SK-N-SH (cell line): ENCODE measurements at regions not wholly inside any gene's neighbourhood (a gene's known extent, or its start where the extent isn't known, plus 50 kb on each side); places are given as distances from the start of the nearest gene placed in this dataset.

ENCODE experiments used
- POLR2AphosphoS5 ChIP-seq: IDR thresholded peaks from 2 replicates; pipeline ENCODE4 v1.6.1; 2012; ENCODE audit warnings: low read depth, low read length
- TCF12 ChIP-seq: IDR thresholded peaks from 2 replicates; pipeline ENCODE4 v1.4.0; 2012
- ZBTB33 ChIP-seq: IDR thresholded peaks from 2 replicates; pipeline ENCODE4 v1.4.0; 2012; ENCODE audit warnings: low read depth, borderline replicate concordance

GRCh38 chr11:26778000-26778757, 56.3 kb upstream of the SLC5A12 start:
- TF ChIP-seq POLR2AphosphoS5 = peak; percentile 13; the same call in 1 of the 2 replicates
- TF ChIP-seq ZBTB33 = no peak
- TF ChIP-seq TCF12 = peak; percentile 39
